HL-60/S4 treated with retinoic acid at 250 ng/mL for 4 days and 3 days (cell line): ENCODE measurements at regions not wholly inside any gene's neighbourhood (a gene's known extent, or its start where the extent isn't known, plus 50 kb on each side); places are given as distances from the start of the nearest gene placed in this dataset.

Source experiments
- in situ Hi-C: fragments of 300-500 bp; cut with MboI; formaldehyde crosslinking; loops from 2 replicates; pipeline ENCODE4 v1.7.0; 2022; ENCODE audit warnings: low sequenced_read_pairs

DNA sequence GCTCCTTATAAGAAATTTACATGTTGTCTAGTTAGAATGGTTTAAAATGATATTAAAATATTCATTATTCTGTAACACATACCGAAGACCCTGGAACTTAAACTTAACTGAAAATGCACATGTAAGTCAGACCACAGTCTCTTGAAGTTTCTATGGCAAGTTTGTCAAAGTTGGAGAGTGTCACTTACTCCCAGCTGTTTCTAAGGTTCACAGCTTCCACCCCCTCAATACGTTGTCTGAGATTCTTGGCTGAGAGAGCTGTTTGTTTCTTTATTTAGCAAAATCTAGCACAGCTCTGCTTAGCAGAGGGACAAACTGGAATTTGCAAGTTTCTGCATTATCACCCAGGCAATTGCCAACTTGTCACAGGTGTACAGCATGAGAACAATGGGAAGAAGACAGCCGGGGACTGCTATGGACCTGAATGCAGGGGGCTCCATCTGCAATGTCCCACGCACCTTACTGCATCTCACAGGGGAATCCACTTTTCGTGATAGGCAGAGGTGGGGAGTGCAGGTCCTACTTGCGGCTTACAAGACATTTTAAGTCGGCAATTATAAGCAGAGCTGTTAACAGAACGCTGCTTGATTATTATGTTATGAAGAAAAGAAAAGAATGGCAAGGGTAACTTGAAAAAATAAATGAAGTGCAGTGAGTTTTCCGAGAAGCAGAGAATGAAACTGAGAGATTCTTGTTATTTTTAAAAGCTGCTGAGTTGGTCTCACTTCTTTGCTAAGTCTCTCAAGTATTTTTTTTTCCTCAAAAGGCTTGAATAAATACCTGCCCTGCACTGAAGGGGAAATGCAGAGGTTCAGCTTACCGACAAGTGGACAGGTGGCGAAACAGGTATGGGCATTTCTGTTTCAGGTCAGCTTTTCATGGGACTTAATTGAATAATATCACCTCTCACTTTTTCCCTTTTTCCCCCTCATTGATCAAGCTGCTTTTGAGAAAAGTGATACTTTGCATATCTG lies 1072.1 kb upstream of the FANCL start:
- in situ Hi-C loops: no loop called here

DNA sequence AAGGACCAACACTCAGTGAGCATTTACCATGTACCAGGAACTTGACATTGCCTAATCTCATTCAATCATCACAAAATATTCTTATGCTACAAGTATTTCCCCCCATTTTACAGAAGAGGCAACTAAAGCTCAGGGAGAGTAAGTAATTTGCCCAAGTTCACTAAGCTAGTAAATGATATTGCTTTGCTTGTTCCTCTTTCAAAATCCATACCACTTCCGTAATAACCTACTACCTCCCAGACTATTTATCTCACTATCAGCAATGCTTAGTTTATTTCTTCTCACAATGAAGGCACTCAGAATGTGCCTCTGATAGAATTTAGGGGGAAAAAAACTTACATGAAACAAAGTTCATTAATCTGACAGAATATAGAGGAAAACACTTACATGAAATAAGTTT lies 1070.9 kb upstream of the FANCL start:
- in situ Hi-C loops: no loop called here

DNA sequence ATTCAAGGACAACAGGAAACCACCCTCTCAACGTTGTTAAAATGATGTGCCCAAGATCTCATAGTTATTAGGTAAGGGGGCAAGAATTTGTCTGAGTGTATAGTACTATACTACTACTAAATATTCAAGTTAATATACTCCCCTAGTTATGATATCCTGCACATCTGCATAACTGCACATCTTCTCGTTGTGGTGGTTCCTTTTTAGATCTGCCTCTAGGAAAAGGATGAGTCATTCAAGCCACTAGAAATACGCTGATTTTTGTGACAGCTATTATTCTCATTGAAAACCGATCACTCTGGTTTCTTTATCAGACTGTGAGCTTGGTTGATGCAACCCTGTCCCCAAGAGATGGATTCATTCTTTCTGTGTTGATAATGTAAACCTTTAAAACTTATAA lies 1067.0 kb upstream of the FANCL start:
- in situ Hi-C loops: no loop called here

DNA sequence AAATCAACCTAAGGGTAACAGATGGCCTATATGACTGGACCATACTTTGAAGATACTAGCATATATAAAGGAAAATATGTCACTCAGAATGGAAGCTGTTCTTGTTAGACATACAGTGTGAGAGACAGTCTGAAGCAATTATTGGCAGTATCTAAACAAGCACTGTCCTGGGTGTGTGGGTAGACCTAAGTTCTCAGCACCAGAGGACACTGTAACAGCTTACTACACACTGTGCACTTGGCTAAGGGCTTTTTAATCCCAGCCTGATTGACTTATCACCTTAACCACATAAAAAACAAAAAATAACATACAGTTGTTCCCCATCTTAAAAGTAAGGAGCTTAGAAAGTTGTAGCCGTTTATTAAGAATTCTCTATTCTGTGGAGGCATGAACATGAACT lies 1066.1 kb upstream of the FANCL start:
- in situ Hi-C loops: no loop called here

DNA sequence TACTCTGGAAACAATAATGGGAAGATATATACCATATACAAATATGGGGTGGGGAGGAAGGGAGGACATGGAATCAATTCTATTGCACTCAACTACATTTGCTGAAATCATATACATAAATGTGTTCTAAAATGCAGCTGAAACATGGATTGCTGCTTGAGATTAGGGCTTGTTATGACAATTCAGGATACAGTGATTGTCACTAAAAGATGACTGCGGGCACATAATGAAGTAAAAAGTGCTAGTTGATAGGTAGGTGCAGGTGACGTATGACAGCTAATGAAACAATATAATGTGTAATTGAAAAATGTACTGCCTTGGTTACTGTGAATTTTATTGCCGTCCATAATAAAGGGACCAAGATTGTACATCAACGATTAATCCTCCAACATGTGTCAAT lies 1062.1 kb upstream of the FANCL start:
- in situ Hi-C loops: no loop called here

DNA sequence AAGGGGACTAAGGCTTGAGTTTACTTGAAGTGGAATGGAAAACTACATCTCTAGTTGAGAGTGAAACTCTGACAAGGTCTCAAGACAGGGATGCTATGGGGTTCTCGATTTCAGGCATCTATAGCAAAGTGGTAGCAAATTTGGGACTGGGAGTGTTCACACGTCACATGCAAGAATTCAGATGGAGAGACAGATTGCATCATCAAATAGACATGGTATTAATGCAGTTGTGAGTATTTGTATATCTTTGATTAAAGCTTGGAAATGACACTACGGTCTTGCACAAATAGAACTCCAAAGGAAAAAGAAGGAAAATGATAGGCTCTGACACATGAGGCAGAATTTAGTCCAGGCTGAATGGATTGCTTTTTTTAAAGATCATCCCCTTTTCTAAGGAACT lies 1061.6 kb upstream of the FANCL start:
- in situ Hi-C loops: no loop called here

DNA sequence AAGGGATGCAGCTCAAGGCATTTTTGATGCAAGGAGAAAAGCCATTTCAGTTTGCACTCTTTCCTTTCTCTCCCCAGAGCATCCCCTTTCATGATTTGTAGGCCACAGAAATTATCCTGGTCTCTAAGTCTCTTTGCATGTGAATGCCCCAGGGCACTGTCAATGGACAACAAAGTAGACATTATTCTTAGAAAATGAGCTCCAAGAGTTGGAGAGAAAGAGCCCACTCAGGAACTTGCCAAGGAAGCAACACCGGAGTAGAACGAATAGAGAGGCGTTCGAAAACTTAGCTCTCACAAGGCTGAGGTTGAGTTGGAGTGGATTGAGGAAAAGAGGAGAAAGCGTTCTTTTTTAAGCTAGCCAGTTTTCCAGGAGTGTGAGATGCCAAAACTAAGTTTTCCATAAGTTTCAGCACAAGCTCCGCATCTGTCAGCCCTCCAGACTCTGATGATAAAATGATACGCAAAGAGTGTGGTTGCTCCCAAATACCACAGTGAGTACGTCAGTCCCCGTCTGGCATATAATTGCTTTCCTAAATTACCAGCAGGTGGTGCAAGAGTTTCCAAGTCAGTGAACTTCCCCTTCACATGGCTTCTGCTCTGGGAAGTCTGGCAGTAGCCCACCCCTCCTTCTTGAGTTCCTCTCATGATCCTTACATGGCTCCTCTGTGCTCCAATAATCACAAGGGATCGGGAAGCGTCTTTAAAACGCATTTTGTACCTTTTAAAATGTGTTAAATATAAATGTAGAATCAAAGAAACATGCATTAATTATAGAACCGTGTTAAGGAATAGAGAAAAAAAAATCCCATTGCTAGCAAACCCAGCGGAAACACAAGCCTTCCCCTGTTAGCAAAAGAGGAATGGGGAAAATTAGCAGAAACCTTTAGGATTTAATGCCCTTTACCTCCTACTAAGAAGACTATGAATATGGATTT lies 1060.6 kb upstream of the FANCL start:
- in situ Hi-C loops: no loop called here

DNA sequence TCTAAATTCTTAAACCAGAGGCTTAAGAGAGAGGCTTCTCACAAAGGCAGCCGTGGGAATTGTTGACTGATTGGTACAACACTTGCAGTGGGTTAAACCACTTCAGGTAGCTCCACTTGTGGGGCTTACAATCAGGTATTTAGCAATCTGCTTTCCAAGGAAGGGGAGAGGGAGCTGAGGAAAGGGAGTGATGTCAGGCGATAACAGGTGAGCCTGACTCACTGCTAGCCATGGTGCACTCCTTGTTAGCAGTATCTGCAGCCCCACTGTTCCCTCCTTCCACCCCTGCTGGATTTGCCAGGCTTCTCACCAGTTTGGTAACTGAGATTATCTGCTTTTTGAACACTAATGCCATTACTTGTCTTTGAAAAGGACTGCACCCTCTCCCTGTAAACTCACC lies 1056.7 kb upstream of the FANCL start:
- in situ Hi-C loops: loop anchor here (25.0 kb wide), 1 partner anchor 1264 kb away; the partner anchor contains the start of gene BCL11A

DNA sequence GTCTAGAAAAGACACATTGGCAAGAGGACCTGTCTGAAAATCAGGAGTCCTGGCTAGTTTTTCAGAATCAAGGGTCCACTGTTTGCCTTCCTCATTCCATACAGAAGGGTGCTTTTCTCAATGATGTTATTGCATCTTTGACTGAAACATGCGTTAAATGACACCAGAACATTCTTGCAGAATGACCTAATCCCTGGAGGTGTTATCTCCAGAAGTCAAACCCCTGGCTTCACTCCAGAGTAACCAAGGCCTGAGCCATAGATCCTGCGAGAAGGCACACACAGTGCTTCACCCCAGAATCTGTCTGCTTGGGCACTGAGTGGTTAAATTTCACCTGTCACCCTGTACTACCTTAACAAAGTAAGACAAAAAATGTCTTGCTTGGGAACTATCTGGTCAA lies 1055.2 kb upstream of the FANCL start:
- in situ Hi-C loops: loop anchor here (25.0 kb wide), 1 partner anchor 1266 kb away; the partner anchor contains the start of gene BCL11A

DNA sequence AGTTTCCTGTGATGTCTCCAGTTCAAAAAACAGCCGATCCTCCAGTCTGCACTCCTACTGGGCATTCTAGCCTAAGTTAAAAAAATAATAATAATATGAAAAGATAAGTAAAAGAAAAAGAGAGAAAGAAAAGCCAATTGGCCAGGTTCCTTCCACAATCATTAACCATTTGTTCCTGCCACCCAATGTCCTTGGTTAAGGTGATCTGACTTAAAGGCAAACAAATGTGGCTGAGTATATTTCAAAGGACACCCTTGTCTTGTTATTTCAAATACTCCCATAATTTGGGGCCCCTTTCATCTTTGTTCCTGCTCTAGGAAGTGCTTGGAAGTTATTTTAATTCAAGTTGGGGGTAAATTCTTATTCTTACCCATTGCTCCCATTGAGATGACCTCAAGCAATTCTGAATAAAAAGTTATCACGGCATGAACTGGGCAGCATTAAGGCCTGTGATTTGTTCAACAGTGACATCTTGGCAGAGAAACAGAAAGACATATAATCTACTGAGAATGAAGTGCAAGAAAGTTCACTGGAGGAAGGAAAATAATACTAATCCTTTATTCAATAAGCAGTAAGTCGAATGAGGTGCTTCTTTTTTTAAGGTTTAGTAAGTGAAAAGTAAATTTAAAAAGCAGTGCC lies 1054.5 kb upstream of the FANCL start:
- in situ Hi-C loops: loop anchor here (25.0 kb wide), 1 partner anchor 1267 kb away; the partner anchor contains the start of gene BCL11A

DNA sequence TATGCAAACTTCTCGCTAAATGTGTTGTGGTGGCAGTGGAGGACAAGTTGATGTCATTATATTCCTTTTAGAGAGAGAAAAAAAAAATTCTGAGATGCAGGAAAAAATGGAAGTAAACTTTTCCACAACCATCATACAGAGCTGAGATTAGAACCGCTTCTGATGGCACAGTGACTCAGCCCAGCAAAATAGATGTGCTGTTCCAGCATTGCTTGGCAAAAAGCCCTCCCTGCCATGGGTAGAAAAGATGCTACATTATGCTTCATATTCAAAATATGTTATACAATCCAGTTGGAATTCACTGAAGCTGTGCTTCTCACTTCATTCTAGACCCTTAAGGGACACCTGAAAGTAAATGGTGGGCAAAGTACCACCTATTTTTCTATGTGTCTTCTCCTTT lies 1047.6 kb upstream of the FANCL start:
- in situ Hi-C loops: loop anchor here (25.0 kb wide), 1 partner anchor 1274 kb away; the partner anchor contains the start of gene BCL11A

DNA sequence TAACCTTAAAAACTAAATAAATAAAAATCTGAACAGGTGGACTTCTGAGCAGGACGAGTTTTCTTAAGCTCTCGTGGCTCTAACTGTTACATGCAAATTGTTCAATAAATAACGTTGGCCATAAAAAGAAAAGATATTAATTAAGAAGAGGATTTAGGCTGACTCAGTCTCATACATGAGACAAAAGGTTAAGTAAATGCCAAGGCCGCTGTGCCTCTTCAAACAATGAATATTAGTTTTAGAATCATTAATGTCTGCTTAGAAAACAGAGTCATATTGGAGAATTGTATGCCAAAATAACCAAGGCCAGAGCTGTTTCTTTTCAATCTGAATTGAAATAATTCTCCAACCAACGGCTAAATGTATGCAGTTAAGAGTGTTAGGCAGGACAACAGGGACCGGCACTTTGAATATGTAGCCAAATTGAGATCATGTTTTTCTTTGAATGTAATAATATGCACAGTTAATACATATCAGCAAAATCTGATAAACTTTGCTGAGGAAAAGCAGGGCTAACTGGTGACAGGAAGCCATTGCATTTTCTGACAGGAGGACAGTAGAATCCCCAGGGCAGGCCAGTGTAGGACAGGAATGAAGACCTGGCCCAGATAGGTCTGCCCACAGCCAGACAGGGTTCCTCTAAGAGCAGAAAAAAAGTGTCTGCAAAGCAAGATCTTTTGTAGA lies 1041.4 kb upstream of the FANCL start:
- in situ Hi-C loops: loop anchor here (25.0 kb wide), 1 partner anchor 1280 kb away; the partner anchor contains the start of gene BCL11A

DNA sequence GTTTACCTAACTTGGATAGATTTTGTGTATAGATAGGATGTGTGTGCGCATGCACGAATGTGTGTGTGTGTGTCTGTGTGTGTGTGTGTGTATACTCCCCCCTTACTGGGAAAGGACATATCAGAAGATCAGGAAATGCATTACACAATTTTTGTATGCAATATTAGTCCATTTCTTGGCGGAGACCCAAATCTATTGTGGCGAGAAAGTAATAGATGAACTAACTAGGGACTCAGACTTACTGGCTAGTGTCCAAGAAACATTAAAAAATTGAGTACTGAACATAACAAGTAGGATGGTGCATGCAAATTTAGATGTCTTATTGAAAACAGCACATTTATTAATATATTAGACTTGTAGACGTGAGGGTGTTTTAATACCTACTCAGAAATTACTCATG lies 1036.5 kb upstream of the FANCL start:
- in situ Hi-C loops: loop anchor here (25.0 kb wide), 1 partner anchor 1285 kb away; the partner anchor contains the start of gene BCL11A

DNA sequence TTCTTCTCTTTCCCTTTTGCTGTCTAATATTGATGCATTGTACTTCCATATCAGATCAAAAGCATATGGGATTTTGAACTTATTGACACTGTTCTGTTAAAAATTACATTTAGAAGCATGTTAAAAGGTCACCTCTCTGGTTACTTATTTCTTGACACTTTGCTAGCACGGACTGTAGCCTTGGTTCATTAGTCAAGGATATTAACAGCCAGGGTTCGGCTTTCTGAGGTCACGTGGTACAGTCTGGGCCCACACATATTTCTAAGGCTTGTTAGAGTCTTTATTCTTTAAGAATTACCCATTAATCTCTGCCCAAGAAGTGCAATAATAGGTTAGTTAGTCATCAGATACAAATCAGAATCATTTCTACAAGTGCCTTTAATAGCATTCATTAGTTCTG lies 1035.8 kb upstream of the FANCL start:
- in situ Hi-C loops: loop anchor here (25.0 kb wide), 1 partner anchor 1285 kb away; the partner anchor contains the start of gene BCL11A

DNA sequence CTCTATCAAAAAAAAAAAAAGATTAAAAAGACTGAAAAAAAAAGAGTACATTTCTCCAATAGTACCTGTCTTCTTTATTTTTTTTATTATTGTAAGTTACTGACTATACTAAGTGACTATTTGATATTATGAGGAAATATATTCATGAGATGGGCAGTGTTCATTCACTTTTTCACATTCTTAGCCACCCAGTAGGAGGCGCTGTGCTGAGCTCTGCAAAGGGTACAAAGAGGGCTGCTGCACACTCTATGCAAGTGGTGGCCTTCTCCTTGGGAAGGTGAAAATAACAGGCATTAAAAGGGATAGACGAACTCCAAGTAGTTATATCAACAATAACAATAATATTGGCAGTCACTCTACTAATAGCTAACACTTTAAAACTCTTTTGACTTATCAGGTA lies 1034.9 kb upstream of the FANCL start:
- in situ Hi-C loops: loop anchor here (25.0 kb wide), 1 partner anchor 1286 kb away; the partner anchor contains the start of gene BCL11A

DNA sequence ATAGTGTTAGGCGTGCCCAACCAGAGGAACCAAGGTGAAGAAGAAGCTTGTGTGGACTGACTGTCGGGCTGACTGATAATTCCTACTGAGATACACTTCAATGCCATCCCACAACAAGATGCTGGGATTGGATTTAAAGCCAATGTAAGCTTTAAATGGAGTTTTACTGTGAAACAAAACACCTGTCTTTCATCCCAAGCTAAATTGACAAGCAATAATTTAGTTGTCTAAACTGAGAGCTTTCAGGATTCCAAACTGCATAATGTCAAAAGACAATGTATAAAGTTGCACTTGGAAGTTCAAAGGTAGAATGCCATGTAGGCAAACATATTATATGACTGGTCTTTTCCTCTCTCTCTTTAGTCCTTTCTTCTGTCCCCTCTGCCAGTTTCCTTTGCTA lies 1025.3 kb upstream of the FANCL start:
- in situ Hi-C loops: no loop called here

DNA sequence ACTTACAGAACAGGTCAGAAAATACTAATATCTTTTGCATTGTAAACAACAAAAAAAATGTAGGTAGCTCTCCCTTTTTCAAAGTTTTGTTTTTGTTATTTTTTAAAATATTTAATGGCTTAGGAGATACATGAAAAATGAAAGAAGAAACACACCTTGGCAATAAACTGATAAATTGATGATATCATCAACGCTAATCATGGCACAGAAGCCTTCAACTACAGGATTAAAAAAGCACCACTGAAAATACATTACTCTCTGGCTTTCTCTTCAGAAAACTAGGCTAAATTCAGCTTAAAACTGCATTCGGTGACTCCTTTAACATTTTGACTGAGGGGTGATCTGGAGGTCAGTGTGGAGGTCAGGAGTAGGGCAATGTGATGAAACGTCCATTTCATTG lies 1018.8 kb upstream of the FANCL start:
- in situ Hi-C loops: no loop called here

DNA sequence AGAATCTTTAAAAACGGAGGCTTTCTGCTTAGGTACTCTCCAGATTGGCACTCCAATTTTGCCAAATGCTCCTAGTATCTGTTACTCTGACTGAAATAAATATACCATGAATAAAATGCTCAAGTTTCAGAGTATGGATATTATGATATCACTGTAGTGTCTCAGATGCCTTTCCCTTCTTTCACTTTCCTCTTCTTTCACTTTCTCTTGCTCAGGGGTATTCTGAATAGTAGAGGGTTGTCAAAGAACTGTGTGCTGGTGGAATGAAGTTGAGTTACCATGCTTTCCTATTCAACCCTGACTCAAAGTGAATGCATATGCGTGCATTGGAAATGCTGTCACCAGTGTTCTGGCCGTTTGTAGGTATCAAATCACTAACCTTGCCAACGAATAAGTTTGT lies 1015.2 kb upstream of the FANCL start:
- in situ Hi-C loops: no loop called here

DNA sequence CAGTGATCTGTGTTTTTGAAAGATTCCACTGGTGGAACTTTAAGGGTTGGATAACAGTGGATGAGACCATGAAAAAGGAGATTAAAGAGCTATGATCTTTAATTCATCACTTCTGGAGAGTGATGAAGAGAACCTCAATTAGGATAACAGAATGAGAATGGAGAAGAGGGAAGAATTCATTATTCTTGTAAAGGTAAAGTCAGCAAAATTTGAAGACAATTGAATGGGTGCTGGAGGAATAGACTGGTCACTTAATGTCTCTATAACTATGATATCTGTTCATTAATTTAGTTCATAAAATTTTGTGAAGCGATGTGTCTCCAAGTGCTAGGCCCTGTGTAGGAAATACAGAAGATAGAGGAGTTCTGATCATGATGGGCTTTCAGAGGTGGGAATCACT lies 1013.2 kb upstream of the FANCL start:
- in situ Hi-C loops: no loop called here

DNA sequence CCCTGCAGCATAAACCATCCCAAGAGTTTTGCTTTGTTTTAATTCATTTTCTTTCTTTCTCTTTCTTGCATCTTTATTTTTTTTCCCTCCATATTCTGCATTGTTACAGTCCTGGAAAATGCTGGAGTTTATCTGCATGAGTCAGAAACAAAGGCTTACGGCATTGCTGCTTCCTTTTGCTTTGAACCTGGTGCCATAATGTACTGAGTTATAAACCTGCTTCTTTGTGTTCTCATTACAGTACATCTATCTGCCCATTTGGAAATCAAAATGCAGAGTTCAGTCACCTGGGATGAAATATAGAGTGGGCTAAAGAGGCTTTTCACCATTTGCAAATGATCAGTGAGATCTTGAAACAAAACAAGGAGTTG lies 1009.2 kb upstream of the FANCL start:
- in situ Hi-C loops: no loop called here
